GM10847 (cell line): ENCODE measurements at regions not wholly inside any gene's neighbourhood (a gene's known extent, or its start where the extent isn't known, plus 50 kb on each side); places are given as distances from the start of the nearest gene placed in this dataset.
A peak's percentile ranks its signal among the peaks of the same experiment; 100 is the strongest.

ENCODE experiments used
- POLR2A ChIP-seq: IDR thresholded peaks from 2 replicates; pipeline ENCODE4 v1.6.1; 2011; ENCODE audit not compliant: insufficient read length; ENCODE audit errors: extremely low read depth

DNA sequence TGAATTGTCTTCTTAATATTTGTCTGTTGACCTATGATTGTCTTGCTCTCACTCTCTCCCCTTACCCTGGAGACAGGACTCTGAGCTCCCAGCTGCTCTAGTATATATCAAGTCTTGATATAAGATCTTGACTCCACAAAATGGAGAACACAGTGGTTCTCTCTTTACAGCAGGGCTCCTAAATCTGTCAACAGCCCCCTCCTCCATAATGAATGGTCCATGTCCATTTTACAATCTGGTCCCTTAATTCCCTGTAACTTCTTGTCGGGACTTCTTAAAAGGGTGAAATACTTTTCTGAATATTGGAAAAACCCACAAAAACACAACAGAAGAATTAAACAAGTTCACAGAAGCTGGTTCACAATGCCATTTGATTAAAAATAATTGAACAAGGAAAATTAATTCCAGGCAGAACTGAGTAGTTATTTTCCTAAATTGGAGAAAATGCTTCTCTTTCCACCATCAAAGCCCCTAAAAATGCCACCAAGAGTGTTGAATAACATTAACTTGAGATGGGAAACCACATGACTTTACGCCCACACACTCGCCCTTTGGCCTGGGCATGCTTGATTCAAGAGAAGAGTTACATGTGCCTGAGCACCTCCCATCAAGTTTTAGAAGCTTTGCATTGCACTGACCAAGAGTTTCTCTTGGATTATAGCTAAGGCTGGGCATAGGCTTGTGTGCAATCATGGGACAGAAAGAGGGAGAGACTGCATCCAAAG lies 109.8 kb downstream of the TOMM20 start:
- TF ChIP-seq POLR2A, result no peak

DNA sequence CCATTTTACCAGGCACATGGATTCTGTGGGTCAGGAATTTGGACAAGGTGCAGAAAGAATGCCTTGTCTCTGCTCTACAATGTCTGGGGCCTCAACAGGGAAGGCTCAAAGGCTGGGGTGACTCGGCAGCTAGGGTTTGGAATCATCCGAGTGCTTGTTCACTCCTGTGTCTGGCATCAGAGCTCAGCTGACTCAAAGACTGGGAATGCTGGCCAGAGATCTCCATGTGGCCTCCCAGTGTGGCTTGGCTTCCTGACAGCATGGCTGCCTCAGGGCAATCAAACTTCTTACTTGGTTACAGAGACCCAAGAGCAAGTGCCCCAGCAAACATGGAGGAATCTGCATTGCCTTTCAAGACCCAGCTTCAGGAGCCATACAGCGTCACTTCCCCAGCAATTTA lies 110.5 kb downstream of the TOMM20 start:
- TF ChIP-seq POLR2A, result no peak

DNA sequence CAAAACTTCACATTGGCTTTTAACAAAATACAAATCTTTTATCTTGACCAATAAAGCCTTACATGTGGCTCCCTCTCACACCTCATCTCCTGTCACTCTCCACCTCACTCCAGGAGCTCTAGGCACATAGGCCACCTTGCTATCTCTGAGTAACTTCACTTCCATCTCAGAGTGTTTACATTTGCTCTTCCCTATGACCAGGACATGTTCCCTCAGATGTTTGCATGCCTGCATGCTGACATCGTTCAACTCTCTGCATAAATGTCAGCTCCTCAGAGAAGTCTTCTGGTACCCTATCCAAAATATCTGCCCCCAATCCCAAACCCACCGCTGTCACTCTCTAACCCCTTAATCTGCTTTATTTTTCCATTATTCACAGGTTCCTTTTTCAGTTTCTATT lies 110.9 kb downstream of the TOMM20 start:
- no peak for TF ChIP-seq POLR2A

DNA sequence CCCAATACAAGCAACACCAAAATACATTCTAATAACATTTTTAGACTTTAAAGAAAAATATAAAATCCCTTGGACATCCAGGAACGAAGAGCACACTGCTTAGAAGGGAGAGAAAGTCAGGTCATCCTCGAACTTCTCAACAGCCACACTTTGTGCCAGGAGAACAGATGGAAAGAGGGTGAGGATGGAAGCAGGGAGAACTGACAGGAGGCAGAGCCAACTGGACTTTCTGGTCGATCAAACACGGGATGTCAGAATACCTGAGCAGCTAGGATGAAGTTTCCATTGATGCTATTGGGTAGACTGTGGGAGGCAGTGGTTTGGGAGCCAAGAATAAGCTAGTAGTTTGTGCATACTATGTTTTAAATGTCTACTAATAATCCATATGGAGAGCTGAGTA lies 111.4 kb downstream of the TOMM20 start:
- no peak for TF ChIP-seq POLR2A

DNA sequence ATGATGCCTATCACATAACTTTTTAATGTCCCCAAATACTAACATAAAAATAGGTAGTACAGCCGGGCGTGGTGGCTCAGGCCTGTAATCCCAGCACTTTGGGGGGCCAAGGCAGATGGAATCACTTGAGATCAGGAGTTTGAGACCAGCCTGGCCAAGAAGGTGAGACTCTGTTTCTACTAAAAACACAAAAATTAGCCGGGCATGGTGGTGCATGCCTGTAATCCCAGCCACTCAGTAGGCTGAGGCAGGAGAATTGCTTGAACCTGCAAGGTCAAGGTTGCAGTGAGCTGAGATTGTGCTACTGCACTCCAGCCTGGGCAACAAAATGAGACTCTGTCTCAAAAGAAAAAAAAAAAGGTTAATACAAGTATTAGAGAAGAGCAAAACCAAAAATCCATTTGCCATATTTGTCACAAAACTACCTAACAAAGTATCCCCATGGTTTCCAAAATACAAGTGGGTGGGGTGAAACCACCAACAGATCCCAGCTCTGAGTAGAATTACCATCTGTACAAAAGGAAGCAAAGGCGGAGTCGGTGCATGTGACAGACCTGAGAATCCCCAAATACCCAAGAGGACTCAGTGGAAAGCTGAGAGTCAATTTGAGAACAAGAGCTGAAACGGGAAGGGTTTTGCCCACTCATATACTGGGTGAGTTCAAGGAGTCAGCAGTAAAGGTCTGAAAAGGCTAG lies 113.2 kb downstream of the TOMM20 start:
- TF ChIP-seq POLR2A, result no peak

DNA sequence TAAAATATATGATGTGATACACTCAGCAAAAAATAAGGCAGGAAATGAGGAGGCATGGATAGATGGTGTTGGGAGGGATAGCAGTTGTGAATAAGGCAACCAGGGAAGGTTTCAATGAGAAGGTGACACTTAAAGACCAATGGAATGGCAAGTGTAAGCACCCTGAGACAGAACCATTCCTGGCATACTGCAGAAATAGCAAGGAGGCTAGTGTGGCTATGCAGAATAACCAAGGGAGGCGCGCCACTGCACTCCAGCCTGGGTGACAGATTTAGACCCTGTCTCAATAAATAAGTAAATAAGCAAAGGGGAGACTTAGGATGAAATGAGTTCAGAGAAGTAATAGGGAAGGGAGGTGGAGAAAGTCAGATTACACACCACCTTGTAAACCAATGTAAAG lies 113.9 kb downstream of the TOMM20 start:
- no peak for TF ChIP-seq POLR2A

DNA sequence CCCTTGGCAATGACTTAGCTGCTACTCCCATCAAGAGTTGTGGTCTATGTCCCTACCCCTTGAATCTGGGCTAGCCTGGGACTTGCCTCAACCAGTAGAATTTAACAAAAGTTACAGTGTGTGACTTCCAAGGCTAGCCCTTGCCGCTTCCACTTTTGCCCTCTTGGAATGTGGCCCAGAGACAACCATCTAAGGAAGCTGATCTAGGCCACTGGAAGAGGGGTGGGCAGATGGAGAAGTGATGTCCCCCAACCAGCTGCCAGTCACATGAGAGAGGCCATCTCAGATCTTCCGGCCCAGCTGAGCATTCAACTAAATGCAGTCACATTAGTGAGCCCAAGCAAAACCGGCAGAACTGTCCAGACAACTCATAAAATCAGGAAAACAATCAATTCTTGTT lies 115.1 kb downstream of the TOMM20 start:
- TF ChIP-seq POLR2A, result no peak

DNA sequence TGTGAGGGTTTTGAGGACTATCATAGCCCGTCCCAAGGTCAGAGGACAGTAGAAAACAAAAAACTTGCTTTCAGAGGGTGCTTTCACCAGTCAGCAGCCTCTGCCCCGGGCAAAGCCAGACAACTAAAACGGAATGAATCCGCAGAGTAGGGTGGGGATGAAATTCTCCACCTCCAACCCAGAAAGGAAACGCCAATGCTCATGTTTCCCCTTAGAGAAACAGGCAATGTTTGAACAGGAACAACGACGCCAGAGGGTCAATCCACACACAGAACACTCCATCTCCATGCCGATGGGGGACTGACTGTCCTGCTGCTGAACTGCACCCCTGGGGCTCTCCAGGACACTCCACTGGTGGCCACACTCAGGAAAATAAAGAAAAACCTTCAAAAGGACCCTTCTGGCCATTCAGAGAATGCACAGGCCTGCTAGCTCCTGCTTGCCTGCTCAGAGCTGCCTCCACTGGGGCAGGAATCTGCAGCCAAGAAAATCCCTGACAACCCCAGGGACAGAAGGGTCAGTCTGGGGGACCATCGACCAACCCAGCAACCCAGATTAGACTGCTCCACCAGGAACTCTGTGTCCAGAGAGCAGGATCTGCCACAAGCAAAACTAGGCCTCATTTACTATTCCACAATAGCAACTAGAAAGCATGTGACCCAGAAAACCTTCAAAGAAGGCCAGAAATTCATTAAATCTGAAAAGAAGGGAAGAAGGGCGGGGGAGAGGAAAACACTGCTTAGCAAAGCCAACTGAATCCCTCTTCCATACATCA lies 116.0 kb downstream of the TOMM20 start:
- no peak for TF ChIP-seq POLR2A

DNA sequence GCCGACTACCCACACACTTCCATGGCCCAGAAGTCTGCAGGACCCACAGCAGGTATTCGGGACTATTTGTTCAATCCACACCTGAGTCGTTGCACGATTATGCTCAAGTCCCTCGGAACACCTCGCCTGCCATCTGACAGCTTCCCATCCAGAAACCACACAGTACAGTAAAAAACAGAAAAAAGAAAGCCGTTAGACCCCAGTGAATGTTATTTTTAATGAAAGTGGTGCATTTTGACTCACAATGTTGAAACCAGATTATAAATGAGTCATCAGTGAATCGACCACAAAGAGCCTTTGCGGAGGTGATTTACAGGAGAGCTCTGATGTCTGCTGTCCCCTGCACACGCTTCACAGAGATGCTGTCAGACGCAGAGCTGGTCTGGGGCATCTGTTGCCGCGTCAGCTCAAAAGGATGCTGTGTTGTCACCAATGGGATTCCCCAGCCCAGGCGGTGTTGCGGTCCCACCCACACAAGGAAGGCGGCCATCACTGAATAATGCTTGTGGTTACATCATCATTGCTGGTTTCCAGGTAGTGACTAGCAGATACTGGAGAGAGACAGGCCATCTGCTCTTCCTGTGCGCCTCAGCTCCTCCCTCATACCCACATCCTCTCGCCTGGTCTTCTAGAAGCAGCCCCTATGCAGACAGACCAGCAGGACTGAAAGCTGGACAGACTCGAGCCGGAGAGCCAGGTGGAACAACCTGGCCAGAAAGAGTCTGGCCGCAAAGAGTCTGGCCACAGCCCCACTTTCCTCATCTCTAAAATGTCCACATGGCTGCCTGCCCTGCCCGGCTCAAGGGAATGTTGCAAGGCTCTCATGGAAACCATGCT lies 116.8 kb downstream of the TOMM20 start:
- peak; percentile 55 for TF ChIP-seq POLR2A

DNA sequence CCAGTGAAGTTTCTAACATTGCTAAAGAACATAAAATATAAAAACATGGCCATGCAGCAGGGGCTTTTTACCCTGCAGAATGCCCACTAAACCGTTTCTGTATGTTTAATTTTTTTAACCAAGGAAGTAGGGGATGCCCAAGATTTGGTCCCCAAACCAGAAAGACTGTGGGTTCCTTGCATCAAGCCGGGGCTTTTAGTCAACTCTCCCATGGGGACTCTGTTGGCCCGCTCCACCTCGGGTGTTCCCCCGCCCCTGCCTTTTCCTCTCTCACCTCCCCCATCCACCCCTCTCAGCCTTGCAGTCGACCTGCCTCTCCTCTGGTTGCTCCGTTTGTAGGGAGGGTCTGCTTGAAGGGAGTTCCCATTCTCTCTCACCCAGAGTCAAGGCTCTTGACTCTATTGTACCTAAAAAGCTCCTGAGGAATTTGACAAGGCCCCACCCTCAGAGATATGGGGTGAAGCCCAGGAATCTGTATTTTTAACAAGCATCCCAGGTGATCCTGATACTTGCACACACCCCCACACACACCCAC lies 117.5 kb downstream of the TOMM20 start:
- TF ChIP-seq POLR2A, result no peak

DNA sequence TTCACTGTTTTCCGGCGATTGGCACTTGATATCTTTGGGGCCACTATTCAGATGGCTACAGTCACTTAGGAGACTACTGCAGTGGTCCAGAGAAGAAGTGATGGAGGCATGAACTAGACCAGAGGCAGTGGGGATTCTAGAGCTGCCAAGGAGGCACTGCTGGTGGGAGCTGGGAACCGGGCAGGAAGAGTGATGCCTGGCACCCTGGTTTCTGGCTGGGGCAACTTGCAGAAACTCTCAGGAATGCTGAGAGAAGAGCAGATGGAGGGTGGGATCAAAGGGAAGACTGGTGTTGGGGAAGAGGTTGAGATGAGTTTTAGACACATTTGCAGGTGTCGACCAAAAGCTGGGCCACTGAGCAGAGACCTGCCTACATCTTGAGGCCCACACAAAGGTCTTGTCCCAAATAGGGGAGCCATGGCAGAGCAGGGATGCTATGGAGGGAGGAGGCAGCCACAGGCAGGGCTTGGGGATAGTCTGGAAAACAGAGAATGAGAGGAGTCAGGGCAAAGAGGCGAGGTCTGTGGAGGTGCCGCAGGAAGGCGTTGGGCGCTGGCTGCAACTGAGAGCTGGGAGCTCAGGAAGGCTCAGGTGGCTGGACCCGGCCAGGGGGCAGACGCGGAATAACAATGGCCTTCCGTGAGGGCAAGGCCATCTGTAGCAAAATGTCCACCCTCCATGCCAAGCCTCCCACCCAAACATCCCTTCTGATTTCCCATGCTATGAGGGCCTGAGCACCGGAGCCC lies 118.9 kb downstream of the TOMM20 start:
- no peak for TF ChIP-seq POLR2A

DNA sequence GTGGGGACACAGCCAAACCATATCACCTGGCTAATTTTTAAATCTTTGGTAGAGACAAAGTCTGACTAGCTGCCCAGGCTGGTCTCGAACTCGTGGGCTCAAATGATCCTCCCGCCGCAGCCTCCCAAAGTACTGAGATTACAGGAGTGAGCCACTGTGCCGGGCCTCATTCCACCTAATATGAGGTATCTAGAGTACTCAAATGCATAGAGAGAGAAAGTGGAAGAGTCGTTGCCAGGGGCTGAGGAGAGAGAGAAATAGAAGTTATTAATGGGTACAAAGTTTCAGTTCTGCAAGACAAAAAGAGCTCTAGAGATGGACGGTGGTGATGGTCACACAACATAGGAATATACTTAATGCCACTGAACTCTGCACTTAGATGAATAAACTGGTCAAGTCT lies 119.6 kb downstream of the TOMM20 start:
- no peak for TF ChIP-seq POLR2A

DNA sequence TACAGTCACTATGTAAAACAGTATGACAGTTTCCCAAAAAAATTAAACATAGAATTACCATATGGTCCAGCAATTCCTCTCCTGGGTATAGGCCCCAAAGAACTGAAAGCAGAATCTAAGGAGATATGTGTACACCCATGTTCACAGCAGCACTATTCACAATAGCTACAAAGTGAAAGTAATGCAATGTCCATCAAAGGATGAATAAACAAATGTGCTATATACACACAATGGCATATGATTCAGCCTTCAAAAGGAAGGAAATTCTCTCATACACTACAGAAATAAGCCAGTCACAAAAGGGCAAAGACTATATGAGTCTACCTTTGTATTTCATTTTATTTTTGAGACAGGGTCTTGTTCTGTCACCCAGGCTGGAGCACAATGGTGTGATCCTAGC lies 120.4 kb downstream of the TOMM20 start:
- no peak for TF ChIP-seq POLR2A

DNA sequence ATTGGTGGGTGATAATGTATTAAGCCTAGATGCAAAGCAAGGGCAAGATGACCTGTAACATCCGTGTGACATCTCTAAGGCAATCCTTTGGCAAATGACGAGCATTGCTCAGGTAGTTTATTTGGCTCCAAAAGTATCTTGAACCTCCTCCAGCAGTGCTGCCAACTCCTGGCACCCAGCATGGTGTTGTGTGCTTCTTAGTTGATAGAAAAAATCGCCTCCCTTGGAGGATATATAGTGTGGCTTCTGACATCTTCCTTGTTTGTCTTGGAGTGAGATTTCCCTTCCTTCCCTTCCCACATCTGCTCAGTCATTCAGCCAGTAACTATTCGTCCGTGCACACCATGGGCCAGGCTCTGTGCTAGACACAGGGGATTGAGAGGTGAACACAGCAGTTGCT lies 121.8 kb downstream of the TOMM20 start:
- no peak for TF ChIP-seq POLR2A
